Cerebellar nuclear complex (tissue), 1 donor: ENCODE measurements at regions not wholly inside any gene's neighbourhood (a gene's known extent, or its start where the extent isn't known, plus 50 kb on each side); places are given as distances from the start of the nearest gene placed in this dataset.

ENCODE experiments used
- DNase-seq, 2 experiments: peaks; one replicate each; lab custom pipeline; 2025; lab: John Stamatoyannopoulos, UW

- no peak for DNase-seq
These were observed 56.3 kb upstream of the STOX2 start for GRCh38 chr4:183848805-183849204.

- DNase-seq = no peak
These were observed 52.1 kb upstream of the STOX2 start for GRCh38 chr4:183852910-183853547.

GRCh38 chr4:183853548-183853940 is 51.6 kb upstream of the STOX2 start:
- DNase-seq = no peak
